Common myeloid progenitor, CD34-positive (primary cell): ENCODE measurements at regions not wholly inside any gene's neighbourhood (a gene's known extent, or its start where the extent isn't known, plus 50 kb on each side); places are given as distances from the start of the nearest gene placed in this dataset.

Experiments used
- CTCF ChIA-PET: fragments of 350-600 bp; sonication (Branson Sonifier 250); formaldehyde crosslinking; loops from one replicate; lab custom pipeline; 2021; ENCODE audit warnings: antibody characterized with exemption; lab: Charles Lee
- POLR2A ChIA-PET: fragments of 350-600 bp; sonication (Branson Sonifier 250); formaldehyde crosslinking; loops from one replicate; lab custom pipeline; 2021; ENCODE audit warnings: antibody characterized with exemption; lab: Charles Lee
- DNase-seq, 3 donors: peaks; one replicate each; pipeline versions ENCODE4 v3.0.0 to v3.0.0-alpha.2; 2013
- H3K27ac ChIP-seq, 2 experiments: 1 replicate in 1 of 2; 2 replicates in 1 of 2; pipeline ENCODE4 v1.7.0; 2013; ENCODE audit warnings: inconsistent platforms in 2 of 2, low read length in 2 of 2, mild to moderate bottlenecking in 2 of 2, low read depth in 1 of 2, moderate library complexity in 1 of 2; ENCODE audit not compliant: severe bottlenecking in 2 of 2, insufficient read depth in 1 of 2, poor library complexity in 1 of 2
- H3K27me3 ChIP-seq, 5 experiments: replicated peaks in 2 of 5; 1 replicate in 3 of 5; 2 replicates in 2 of 5; pipeline versions ENCODE4 v1.6.1 to v1.7.0; 2013; ENCODE audit warnings: low read length in 4 of 5, mild to moderate bottlenecking in 2 of 5, moderate library complexity in 2 of 5, inconsistent platforms in 1 of 5; ENCODE audit not compliant: insufficient read depth in 5 of 5, control insufficient read depth in 4 of 5
- H3K36me3 ChIP-seq, 4 experiments: 1 replicate in 2 of 4; 2 replicates in 2 of 4; pipeline versions ENCODE4 v1.6.1 to v1.7.0; 2013; ENCODE audit warnings: low read length in 3 of 4, control low read depth in 1 of 4, mild to moderate bottlenecking in 1 of 4; ENCODE audit not compliant: control insufficient read depth in 4 of 4, insufficient read depth in 4 of 4
- H3K4me1 ChIP-seq, 4 experiments: 1 replicate in 3 of 4; 2 replicates in 1 of 4; pipeline versions ENCODE4 v1.6.1 to v1.7.1; 2013; ENCODE audit warnings: low read length in 3 of 4, mild to moderate bottlenecking in 3 of 4, control low read depth in 1 of 4, inconsistent platforms in 1 of 4, moderate library complexity in 1 of 4; ENCODE audit not compliant: control insufficient read depth in 4 of 4, insufficient read depth in 4 of 4; ENCODE audit errors: control extremely low read depth in 1 of 4
- H3K4me3 ChIP-seq, 7 experiments: 1 replicate in 4 of 7; 2 replicates in 3 of 7; pipeline versions ENCODE4 v1.5.1 to v1.7.0; 2013; ENCODE audit warnings: mild to moderate bottlenecking in 7 of 7, low read length in 6 of 7, moderate library complexity in 6 of 7, inconsistent platforms in 2 of 7, low read depth in 2 of 7, control low read depth in 1 of 7; ENCODE audit not compliant: insufficient read depth in 4 of 7, control insufficient read depth in 1 of 7; ENCODE audit errors: extremely low read depth in 1 of 7
- H3K9me3 ChIP-seq, 5 experiments: 1 replicate in 4 of 5; 2 replicates in 1 of 5; pipeline versions ENCODE4 v1.6.1 to v1.7.1; 2013; ENCODE audit warnings: low read length in 4 of 5, mild to moderate bottlenecking in 2 of 5, inconsistent platforms in 1 of 5, low read depth in 1 of 5, moderate library complexity in 1 of 5; ENCODE audit not compliant: control insufficient read depth in 4 of 5, insufficient read depth in 2 of 5; ENCODE audit errors: control extremely low read depth in 1 of 5
- WGBS: methylation state at CpG from one replicate; pipeline ENCODE4 v1.1.5; 2013; ENCODE audit not compliant: insufficient coverage; 5-methylcytosine and 5-hydroxymethylcytosine counted together

GRCh38 chr22:27644566-27644965 is 157.0 kb downstream of the MN1 start:
- ChIA-PET POLR2A (no interaction called here), CTCF (no interaction called here)
- DNase-seq: no peak
- Histone ChIP-seq H3K27ac (no peak overlapping the region), H3K4me1 (peaks cover 0 to 12% (median 9%) of the 10 kb centered on the region in 4 experiments), H3K4me3 (no peak overlapping the region), H3K36me3 (no peaks in the 10 kb centered on the region), H3K9me3 (no peaks in the 10 kb centered on the region), H3K27me3 (no peaks in the 10 kb centered on the region)
- WGBS: 96% methylated on average over 3 of the region's 7 CpGs

GRCh38 chr22:27647540-27647939 is 154.0 kb downstream of the MN1 start:
- no peak overlapping the region for H3K27ac ChIP-seq
- H3K36me3 ChIP-seq: no peaks in the 10 kb centered on the region
- POLR2A ChIA-PET: interaction anchor here (0.7 kb wide), 1 partner anchor 705 kb away, joined by 3 read pairs; no protein-coding TSS in a partner anchor
- H3K27me3 ChIP-seq: no peaks in the 10 kb centered on the region
- no peaks in the 10 kb centered on the region for H3K9me3 ChIP-seq
- no peaks in the 10 kb centered on the region for H3K4me1 ChIP-seq
- CTCF ChIA-PET: interaction anchor here (0.6 kb wide), 1 partner anchor 49 kb away, joined by 3 read pairs; no protein-coding TSS in a partner anchor
- DNase-seq: no peak
- H3K4me3 ChIP-seq: no peak overlapping the region
- WGBS: 100% methylated on average over 2 of the region's 3 CpGs

GRCh38 chr22:27648074-27648473 is 153.5 kb downstream of the MN1 start:
- no peaks in the 10 kb centered on the region for H3K27me3 ChIP-seq
- WGBS: 100% methylated on average over 1 of the region's 3 CpGs
- no peaks in the 10 kb centered on the region for H3K4me1 ChIP-seq
- no peaks in the 10 kb centered on the region for H3K9me3 ChIP-seq
- ChIA-PET POLR2A (no interaction called here), CTCF (interaction anchor here (0.6 kb wide), 1 partner anchor 49 kb away, joined by 3 read pairs; no protein-coding TSS in a partner anchor)
- no peak overlapping the region for H3K27ac ChIP-seq
- H3K4me3 ChIP-seq: no peak overlapping the region
- DNase-seq: no peak
- no peaks in the 10 kb centered on the region for H3K36me3 ChIP-seq

- no peak for DNase-seq
- ChIA-PET CTCF (no interaction called here), POLR2A (no interaction called here)
- no peaks in the 10 kb centered on the region for H3K36me3 ChIP-seq
- no peaks in the 10 kb centered on the region for H3K4me1 ChIP-seq
- H3K27me3 ChIP-seq: no peaks in the 10 kb centered on the region
- no peaks in the 10 kb centered on the region for H3K9me3 ChIP-seq
- H3K4me3 ChIP-seq: no peak overlapping the region
- no peak overlapping the region for H3K27ac ChIP-seq
- WGBS: 100% methylated on average over 2 of the region's 2 CpGs
Measured at GRCh38 chr22:27648853-27649252, 152.7 kb downstream of the MN1 start.

- DNase-seq: no peak
- Histone ChIP-seq H3K36me3 (no peaks in the 10 kb centered on the region), H3K4me3 (no peak overlapping the region), H3K9me3 (no peaks in the 10 kb centered on the region), H3K4me1 (peaks cover 0 to 7% (median 4%) of the 10 kb centered on the region in 4 experiments), H3K27me3 (no peaks in the 10 kb centered on the region), H3K27ac (no peak overlapping the region)
- CTCF ChIA-PET: interaction anchor here (0.8 kb wide), 1 partner anchor 117 kb away, joined by 3 read pairs; no protein-coding TSS in a partner anchor
- WGBS: 99% methylated on average over 9 of the region's 10 CpGs
- POLR2A ChIA-PET: no interaction called here
Measured at GRCh38 chr22:27650572-27650971, 151.0 kb downstream of the MN1 start.

GRCh38 chr22:27650985-27651384 is 150.6 kb downstream of the MN1 start:
- ChIA-PET POLR2A (no interaction called here), CTCF (interaction anchor here (0.8 kb wide), 1 partner anchor 116 kb away, joined by 3 read pairs; no protein-coding TSS in a partner anchor)
- Histone ChIP-seq H3K27ac (no peak overlapping the region), H3K36me3 (no peaks in the 10 kb centered on the region), H3K27me3 (no peaks in the 10 kb centered on the region), H3K4me3 (no peak overlapping the region), H3K4me1 (peaks cover 0 to 7% (median 4%) of the 10 kb centered on the region in 4 experiments), H3K9me3 (no peaks in the 10 kb centered on the region)
- WGBS: 86% methylated on average over 2 of the region's 3 CpGs
- DNase-seq: no peak

- H3K36me3 ChIP-seq: no peaks in the 10 kb centered on the region
- no peaks in the 10 kb centered on the region for H3K27me3 ChIP-seq
- H3K27ac ChIP-seq: no peak overlapping the region
- DNase-seq: no peak
- ChIA-PET CTCF (interaction anchor here (1.6 kb wide), 1 partner anchor 15 kb away, joined by 4 read pairs; no protein-coding TSS in a partner anchor), POLR2A (no interaction called here)
- peaks cover 0 to 7% (median 4%) of the 10 kb centered on the region in 4 experiments for H3K4me1 ChIP-seq
- peaks cover 0 to 3% (median 0%) of the 10 kb centered on the region in 5 experiments for H3K9me3 ChIP-seq
- 90% methylated on average over 4 of the region's 5 CpGs for WGBS
- H3K4me3 ChIP-seq: no peak overlapping the region
Measured at GRCh38 chr22:27651486-27651885, 150.1 kb downstream of the MN1 start.
